ENCODE measurements at regions not wholly inside any gene's neighbourhood (a gene's known extent, or its start where the extent isn't known, plus 50 kb on each side); places are given as distances from the start of the nearest gene placed in this dataset.
"Not testable (repeated sequence)": the region's sequence is repeated elsewhere in the genome, so short reads cannot be mapped to it uniquely, and the experiment has no call there.

DNA sequence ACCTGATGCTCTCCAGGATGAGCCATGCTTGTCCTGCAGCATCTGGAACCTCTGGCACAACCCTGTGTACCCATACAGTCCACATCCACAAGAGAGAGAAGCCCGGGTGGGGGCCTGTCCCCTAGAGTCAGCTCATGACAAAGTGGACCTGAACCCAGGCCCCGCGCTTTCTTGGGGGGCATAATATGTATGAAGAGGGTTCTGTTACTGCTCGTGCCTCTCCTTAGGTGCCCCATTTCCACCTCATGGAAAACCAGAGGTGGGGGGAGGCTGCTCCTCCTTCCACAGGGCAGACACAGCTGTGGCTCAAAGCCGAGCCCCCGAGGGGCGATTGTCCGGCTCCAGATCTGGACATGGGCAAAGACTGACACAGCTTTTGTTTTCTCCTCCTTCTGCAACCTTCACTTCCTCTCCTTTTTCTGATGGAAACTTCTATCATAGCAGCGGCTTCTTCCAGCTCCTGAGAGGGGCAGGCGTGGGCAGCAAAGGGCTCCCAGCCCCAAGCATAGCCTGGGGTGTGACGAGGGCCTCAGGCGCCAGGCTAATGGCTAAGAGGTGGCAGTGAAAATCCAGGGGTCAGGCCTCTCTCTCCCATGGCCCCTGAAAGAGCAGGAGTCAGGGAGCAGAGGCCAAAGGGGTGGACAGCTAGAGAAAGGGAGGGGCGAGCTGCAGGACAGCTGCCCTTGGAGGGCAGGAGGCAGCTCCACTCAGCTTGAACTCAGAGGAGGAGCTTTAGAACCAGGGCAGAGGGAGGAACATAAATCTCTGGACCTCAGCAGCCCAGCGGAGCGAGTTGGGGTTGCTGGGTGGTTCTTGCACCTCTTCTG is 155.5 kb downstream of the ZFP36L2 start:
- DNase-seq (ENCODE audit: low read depth) = no peak

DNA sequence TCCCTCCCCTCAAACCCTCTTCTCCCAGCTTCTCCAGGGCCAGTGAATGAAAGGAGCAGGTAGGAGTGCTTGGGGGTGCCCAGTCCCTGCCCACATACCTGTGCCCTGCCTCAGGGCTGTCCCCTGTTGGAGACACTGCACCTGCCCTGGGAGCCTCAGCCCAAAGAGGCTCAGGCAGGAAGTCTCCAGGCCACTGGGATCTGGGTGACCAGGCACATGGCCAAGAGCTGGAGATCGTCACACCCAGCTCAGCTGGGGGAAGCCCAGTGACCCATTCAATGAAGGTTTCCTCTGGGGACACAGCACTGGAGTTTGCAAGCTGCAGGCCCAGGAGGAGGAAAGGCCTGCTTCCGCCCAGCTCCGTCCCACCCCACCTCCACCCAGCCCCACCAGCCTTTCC is 156.4 kb downstream of the ZFP36L2 start:
- DNase-seq (ENCODE audit: low read depth) = no peak

DNA sequence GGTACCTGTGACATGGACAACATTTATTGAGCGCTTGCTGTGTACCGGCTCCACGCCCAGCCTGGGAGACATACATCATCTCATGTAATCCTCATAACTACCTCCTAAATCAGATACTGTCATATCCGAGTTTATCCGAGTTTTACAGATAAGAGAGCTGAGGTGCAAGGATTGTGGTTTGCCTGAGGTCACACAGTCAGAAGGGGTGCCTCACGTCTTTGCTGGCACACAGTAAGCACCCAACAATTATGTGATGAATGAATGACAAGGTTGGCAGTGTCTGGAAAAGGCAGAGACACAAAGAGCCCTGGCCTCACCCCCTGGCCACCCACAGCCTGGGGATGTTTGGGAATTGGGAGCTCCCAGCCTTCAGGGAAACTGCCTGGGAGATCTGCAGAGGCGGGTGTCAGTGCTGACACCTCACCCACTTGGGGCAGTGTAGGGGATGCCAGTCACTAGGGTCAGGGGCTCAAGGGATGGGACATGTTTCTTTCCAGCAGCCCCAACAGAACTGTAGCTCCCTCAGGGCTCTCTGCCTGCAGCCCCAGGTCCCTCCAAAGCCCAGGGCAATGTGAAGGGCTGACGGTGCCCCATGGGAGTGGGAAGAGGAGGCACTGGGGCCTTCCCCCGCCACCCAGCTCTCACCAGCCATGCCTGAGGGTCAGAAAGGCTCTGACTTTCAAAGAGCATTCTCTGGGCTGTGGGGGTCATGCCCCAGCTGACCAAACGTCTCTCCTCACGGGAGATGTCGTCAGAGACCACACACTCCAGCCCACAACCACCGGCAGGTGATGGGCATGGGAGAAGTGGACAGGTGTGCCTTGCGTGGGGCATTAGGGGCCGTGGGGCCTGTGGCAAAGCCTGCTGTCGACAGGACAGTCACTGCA is 157.5 kb downstream of the ZFP36L2 start:
- no peak for DNase-seq (ENCODE audit: low read depth)

DNA sequence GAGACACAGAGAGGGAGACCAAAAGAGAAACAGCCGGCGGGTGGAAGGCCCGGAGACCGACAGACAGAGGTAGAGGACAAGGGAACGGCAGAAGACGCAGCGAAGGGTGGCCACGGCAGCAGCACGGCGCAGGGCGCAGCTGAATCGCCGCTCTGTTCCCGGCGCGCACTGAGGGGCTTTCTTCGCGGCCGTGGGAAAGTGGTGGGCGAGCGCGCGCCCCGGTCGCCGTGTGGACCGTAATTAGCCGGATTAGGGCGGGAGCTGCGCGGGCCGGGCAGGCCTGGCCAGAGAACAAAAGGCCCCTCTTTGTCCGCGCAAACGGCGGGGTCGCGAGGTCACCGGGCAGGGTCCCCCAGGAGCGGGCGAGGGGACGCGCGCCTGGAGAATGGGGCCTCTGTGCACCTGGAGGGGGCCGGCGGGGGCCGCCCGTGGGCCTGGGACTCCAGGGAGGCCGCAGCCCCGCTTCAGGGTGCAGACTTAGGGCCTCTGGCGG is 158.3 kb downstream of the ZFP36L2 start:
- DNase-seq (ENCODE audit: low read depth) = no peak

DNA sequence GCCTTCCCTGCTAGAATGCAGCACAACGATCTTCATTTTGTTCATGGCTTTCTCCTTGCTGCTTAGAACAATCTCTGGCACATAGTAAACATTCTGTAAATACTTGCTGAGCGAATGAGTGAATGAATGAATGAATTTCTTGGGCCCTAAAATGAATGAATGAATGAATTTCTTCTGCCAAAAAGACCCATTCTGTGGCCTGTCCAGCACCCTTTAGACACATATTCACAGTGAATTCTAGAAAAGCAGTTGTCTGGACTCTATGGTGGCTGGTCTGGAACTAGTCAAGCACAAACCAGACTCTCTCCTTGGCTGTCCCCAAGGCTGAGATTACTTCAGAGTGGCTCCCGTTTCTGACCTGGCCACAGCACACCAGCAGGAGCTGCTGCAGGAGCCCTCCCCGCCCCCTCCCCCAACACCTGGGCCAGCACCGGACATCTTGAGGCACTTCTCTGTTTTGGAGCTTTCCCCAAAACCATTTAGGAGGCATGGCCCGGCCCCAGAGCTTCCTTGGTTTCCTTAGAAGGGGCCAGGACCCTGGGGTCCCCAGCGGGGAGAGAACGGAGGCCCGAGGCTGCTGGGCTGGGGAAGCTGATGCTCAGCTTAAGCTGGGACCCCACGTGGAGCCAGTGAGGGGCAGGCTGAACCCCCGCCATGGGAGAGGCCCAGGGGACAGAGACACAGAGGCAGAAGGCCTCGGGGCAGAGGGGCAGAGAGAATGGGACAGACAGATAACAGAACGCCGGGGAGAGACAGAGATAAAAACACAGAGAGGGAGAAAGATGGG is 159.0 kb downstream of the ZFP36L2 start:
- no peak for DNase-seq (ENCODE audit: low read depth)

DNA sequence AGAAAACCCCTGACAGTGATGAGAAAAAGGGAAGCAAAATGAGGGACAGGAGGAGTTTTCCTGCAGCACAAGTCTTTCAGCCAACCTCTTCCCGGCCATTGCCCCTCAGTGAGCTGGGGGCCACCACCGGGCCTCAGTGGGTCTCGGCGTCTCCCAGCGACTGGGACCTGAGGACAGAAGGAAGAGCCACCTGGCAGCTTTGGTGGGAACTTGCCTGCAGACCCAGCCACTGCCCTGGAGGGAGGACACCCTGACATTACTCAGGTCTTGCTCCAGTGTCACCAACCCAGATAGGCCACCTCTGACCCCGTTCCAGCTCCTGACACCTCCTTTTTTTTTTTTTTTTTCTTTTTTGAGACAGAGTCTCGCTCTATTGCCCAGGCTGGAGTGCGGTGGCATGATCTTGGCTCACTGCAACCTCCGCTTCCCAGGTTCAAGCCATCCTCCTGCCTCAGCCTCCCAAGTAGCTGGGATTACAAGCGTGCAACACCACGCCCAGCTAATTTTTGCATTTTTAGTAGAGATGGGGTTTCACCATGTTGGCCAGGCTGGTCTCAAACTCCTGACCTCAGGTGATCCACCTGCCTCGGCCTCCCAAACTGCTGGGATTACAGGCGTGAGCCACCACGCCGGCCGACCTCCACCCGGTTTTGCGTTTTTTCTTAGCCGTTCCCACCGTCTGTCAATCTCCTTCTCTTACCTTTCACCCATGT is 159.7 kb downstream of the ZFP36L2 start:
- not testable (repeated sequence) for DNase-seq (ENCODE audit: low read depth)

DNA sequence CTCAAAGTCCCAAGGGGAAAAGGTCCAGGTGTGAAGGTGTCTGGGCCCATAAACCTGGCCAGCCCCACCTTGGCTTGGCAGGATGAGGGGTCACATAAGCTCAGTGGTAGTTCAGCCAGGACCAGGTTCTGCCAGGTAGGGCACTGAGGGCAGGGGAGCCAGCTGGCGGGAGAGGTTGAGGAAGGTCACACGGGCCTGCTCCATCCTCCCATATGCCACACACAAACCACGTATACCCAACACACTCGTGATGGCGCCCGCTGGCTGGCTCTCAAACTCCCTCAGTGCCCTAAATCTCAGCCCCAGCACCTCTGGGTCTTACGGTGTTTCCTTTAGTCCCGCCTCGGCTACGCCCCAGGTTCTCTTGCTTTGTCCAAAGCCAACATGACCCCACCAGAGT is 160.5 kb downstream of the ZFP36L2 start:
- no peak for DNase-seq (ENCODE audit: low read depth)

DNA sequence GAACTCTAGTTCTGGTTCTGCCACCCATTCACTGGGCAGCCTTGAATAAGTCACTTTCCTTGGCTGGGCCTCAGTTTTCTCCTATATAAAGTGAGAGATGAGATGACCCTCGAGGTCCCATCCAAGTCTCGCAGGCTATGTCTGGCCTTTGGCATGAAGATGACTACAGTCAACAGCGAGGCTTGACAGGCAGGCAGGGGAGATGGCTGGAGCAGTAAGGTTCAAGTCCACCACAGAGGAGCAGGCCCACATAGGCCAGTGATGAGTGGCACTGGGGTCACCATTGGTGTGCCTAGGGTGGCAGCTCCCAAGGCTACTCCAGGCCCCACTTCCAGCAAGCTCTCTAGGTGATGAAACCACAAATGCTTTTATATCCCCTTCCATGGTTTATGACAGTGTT is 161.4 kb downstream of the ZFP36L2 start:
- DNase-seq (ENCODE audit: low read depth) = no peak

DNA sequence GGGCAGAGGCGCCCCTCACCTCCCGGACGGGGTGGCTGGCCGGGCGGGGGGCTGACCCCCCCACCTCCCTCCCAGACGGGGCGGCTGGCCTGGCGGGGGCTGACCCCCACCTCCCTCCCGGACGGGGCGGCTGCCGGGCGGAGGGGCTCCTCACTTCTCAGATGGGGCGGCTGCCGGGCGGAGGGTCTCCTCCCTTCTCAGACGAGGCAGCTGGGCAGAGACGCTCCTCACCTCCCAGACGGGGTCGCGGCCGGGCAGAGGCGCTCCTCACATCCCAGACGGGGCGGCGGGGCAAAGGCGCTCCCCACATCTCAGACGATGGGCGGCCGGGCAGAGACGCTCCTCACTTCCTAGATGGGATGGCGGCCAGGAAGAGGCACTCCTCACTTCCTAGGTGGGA is 163.3 kb downstream of the ZFP36L2 start:
- not testable (repeated sequence) for DNase-seq (ENCODE audit: low read depth)

DNA sequence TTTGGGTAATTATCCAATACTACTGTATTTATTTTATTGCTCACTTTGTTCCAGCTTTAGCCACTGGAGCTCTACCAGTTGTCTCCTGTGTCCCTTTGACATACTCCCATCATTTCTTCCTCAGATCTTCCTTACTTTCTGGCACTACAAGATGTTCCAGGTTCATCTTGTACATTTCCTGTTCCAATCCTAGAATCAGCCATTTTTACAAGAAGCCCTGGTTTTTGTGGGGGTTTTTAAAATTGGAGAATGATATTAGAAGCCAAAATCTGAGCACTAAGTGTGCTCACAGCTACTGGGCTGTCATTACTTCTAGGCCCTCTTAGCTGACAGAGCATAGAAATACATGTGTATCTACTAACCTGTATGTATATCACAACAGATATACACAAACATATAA is 164.3 kb downstream of the ZFP36L2 start:
- DNase-seq (ENCODE audit: low read depth) = no peak

DNA sequence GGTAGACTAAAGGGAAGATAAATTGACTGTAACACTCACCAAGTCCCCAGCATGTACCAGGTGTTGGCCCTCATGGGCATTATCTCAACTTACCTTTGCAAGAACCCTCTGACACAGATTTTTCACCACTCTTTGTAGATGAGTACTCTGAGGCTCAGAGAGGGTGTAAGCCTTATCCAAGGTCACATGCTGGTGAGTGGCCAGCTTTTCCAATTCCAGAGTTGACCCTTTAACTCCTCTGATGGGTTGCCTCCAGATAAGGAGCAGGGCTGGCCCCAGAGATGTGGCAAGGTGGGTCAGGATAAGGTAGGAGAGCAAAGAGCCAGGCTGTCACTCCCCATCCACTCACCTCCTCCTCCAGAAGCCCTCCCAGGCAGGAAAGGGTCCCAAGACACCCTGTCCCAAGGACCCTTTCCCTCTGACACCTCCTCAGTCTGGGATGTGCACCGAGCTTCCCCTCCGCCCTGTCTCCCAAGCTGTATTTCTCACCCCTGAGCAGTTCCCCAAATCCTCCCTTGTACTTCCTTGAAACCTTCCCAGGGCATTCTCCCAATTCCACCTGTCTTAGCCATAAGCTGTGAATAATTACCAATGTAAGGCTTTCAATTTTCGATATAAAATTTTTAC is 165.9 kb downstream of the ZFP36L2 start:
- no peak for DNase-seq (ENCODE audit: low read depth)

DNA sequence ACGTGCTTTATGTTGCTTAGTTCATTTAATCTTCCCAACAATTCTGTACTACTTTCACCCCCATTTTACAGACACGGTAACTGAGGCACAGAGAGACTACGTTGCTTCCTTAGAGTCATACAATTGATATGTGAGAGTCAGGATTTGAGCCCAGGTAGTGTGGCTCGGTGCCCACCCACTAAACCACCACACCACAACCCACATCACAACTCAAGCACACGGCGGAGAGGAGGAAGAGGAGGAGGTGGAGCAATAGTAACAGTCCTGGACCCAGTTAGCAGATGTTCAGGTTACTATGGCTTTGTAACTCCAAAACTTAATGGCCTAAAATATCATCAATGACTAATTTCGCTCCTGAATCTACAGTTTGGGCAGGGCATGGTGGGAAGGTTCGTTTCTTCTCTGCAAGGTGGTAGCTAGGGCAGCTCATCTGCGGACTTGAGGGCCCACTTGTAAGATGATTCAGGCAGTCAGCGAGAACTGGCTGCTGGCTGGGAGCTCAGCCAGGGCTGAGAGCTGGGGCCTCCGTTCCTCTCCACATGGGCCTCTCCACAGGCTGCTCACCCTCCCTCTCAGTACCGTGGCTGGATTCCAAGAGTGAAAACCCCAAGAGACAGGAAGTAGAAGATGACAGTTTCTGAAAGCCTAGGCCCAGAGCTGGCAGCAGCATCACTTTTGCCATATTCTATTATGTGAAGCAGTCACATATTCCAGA is 167.1 kb downstream of the ZFP36L2 start:
- DNase-seq (ENCODE audit: low read depth) = peak; percentile 22

DNA sequence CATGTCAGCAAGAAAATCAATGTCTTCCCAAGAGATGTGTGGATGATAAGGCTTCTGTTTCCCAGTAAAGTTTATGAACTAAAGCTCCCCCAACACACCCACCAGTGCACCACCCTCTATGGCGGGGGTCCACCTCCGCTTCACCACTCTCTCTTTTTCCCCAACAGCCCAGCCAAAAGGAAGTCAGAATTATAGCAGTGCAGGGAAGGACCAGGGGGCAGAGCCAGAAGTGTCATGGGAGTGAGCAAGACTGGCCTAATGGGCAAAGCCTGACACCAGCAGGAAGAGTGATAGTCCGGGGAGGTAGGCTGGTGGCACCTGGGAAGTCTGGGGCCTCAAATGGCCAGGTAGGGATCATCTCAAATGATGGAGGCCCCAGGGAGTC is 167.7 kb downstream of the ZFP36L2 start:
- DNase-seq (ENCODE audit: low read depth) = no peak

DNA sequence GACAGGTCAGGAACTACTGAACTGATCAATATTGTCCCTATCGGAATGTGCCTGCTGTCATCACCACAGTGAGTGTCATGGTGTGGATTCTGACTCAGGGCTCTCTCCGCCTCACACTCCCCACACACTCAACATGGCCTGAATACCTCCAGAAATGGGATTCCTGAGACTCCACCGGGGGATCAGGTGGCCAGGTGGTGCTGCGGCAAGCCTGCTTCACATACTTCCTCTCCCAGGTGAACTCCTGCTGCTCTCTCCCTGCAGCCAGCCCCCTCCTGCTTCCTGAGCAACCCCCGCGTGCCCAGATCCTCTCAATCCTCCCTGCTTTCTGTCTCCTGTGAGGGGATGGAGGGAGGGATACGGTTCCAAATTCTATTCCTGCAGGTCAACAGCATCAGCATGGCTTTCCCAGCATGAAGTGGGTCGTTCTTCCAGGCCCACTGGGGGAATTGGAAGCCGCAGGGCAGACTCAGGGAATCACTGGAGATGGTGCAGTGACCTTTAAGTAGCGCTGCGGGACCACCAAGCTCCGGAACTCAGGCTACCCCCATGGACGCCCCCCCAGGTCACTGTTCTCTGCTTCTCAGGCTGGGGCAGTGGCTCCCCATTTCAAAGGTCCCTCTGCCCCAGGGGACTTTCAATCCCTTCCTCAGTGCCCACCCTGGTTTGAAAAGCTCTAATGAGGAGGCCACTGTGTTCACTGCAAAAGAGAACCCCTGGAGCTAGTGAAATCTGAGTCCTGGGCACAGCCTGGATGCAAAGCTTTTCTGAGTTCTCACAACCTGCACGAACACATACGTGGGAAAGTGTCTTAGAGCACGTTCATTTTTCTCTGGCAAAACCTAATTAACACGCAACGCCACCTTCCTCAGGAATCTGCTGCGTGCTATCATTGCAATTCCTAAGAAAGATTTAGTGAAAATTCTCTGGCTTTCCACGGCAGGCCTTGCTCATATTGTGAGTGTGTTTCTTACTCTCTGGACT is 168.4 kb downstream of the ZFP36L2 start:
- DNase-seq (ENCODE audit: low read depth) = no peak

DNA sequence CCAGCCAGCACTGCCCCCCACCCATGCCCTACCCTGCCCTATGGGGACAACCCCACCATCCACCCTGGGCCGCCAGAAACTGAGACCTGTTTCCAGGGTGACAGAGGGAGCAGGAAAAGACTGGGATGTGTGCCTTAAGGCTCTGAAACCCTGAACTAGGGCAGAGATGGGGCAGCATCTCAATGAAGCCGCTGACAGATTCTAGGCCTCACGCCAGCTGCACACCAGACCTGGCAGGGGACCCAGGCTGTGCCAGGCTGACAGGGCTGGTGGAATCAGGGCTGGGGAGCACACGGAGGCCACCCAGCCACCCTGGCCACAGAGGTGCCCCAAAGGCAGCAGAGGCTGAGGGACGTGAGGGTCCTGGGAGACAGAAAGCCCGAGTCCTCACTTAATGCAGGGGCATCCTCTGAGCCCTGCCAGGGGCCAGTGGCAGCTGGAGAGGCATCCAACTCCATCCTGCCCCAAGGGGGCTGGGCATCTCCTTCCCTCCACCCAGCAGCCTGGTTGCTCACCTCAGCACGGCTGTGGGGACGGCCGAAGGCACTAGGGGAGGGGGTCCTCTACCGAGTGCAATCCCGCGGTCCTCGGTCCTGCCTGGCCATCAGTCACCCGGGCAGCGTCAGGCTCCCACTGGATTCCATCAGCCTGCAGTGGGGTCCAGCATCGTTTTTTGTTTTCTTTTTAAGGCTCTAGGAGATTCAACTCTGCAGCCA is 169.2 kb downstream of the ZFP36L2 start:
- DNase-seq (ENCODE audit: low read depth) = no peak

DNA sequence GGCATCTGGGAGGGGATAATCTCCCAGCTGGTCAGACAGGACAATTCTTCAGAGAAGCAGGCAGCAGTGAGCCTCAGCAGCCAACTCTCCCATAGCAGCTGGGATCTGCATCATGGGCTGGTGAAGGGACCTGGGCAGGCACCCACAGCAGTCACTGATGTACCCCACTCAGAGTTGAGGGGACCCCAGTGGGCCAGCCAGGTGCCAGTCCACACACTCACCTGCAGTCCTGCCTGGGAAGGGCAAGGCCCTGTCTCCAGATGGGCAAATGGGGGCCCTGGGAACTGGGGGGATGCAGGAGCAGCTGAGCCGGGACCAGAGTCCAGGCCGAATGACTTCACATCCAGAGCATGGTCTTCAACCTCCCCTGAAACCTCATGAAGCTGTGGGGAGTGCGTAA is 170.4 kb downstream of the ZFP36L2 start:
- no peak for DNase-seq (ENCODE audit: low read depth)

DNA sequence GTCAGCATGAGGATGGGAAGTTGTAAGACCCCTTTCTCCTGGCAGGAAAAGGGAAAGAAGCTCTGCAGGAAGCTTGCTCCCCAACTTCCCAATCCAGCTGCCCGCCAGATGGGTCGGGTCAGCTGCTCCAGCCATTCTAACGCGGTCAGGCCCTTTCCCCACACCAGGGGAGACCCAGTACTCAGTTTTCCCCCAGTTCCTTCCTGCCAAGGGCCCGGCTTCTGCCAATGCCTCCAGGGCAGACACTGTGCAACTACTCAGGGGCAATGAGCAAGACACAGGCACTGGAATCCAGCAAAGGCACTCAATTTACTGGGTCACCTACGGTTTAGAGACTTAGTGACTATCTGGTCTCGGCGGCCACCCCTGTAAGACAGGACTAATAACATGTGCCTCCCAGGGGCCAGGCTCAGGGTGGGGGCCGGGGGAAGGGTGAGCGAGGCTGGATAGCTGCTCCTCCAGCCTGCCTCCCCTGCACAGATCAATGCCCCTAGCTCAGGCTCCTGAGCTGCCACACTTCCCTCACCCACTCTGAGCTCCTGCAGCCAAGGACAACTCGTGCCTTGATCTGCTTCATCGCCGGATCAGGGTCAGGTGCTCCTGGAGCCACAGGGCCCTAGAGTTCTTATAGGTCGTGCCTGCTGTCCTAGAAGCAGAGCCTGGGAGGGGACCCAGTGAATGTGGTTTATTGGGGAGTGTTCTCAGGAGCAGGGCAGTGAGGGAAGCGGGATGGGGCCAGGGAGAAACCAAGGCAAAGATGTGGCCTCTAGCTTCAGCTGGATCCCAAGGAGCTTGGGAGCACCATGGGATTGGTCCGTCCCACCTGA is 171.1 kb downstream of the ZFP36L2 start:
- DNase-seq (ENCODE audit: low read depth) = no peak

DNA sequence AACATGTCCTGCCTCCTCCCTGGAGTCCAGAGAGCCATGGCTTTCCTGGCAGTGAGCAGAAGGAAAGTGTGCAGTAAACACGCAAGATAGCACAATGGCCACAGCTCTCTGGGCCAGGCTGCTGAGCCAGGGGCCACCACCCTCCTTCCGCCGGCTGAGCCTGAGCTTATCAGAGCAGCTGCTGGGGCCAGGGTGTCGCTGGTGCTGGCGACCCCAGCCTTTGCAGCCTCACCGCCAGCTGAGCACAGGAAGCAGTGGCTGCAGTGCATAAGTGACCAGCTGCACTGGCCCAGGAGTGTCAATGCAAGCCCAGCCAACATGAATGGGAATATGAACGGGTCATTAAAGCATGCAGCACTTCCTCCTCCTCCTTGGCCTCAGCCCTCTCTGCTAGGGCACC is 172.0 kb downstream of the ZFP36L2 start:
- no peak for DNase-seq (ENCODE audit: low read depth)
